VCaP (cell line): ENCODE measurements at regions not wholly inside any gene's neighbourhood (a gene's known extent, or its start where the extent isn't known, plus 50 kb on each side); places are given as distances from the start of the nearest gene placed in this dataset.
A peak's percentile ranks its signal among the peaks of the same experiment; 100 is the strongest.

Source experiments
- H3K27ac ChIP-seq: fragments of 450-650 bp; 2 replicates; pipeline ENCODE4 v1.5.1; 2017
- CTCF ChIP-seq: fragments of 450-650 bp; conservative IDR thresholded peaks from 2 replicates; pipeline ENCODE4 v1.5.1; 2017; ENCODE audit warnings: mild to moderate bottlenecking, moderate library complexity

- TF ChIP-seq CTCF = no peak
- H3K27ac ChIP-seq = peak overlapping the region; percentile 34
Measured at GRCh38 chr13:105991622-105992277, 543.7 kb downstream of the EFNB2 start.

- H3K27ac ChIP-seq = peak overlapping the region; percentile 34
- no peak for TF ChIP-seq CTCF
Measured at GRCh38 chr13:105991131-105991530, 544.3 kb downstream of the EFNB2 start.

GRCh38 chr13:105990256-105990958 is 545.1 kb downstream of the EFNB2 start:
- H3K27ac ChIP-seq = no peak overlapping the region

GRCh38 chr13:105984646-105985045 is 550.8 kb downstream of the EFNB2 start:
- H3K27ac ChIP-seq = no peak overlapping the region
- TF ChIP-seq CTCF = no peak

More at GRCh38 chr13:105990256-105990958, 545.1 kb downstream of the EFNB2 start:
- no peak for TF ChIP-seq CTCF

GRCh38 chr13:105984236-105984635 is 551.2 kb downstream of the EFNB2 start:
- no peak for TF ChIP-seq CTCF
- H3K27ac ChIP-seq = no peak overlapping the region

GRCh38 chr13:105982219-105982930 is 553.1 kb downstream of the EFNB2 start:
- H3K27ac ChIP-seq = no peak overlapping the region
- no peak for TF ChIP-seq CTCF

GRCh38 chr13:105979131-105980011 is 556.1 kb downstream of the EFNB2 start:
- TF ChIP-seq CTCF = no peak
- peak overlapping the region; percentile 57 for H3K27ac ChIP-seq
